ENCODE measurements at regions not wholly inside any gene's neighbourhood (a gene's known extent, or its start where the extent isn't known, plus 50 kb on each side); places are given as distances from the start of the nearest gene placed in this dataset.

GRCh38 chr1:234670967-234671626 lies 61.1 kb upstream of the IRF2BP2 start:
- no peak overlapping the region for H3K4me2 ChIP-seq (ENCODE audit: low read length)
- intact Hi-C loops (cut with micrococcal nuclease; ENCODE audit: unreplicated experiment): no loop called here
- no peaks in the 10 kb centered on the region for H3K36me3 ChIP-seq (ENCODE audit: insufficient read depth, low read length)
- ChIA-PET CTCF (ENCODE audit: unreplicated experiment) (interaction anchor here (0.5 kb wide), 1 partner anchor 183 kb away, joined by 3 read pairs; no protein-coding TSS in a partner anchor), POLR2A (interaction anchor here (0.6 to 1.3 kb wide), 5 partner anchors 20 to 208 kb away, joined by 3 read pairs; no protein-coding TSS in a partner anchor)
- no peak for TF ChIP-seq EZH2phosphoT487 (IDR thresholded peaks at IDR 0.05; ENCODE audit: borderline replicate concordance, low read depth, low read length)
- BruUV-seq (replicated peaks): no TSS peak
- no peak overlapping the region for H3K27ac ChIP-seq (ENCODE audit: low read depth, low read length, poor library complexity, severe bottlenecking)
- H4K20me1 ChIP-seq (ENCODE audit: insufficient read depth, low read length): no peaks in the 10 kb centered on the region
- H3K9me2 ChIP-seq (ENCODE audit: insufficient read depth, low read length): no peaks in the 10 kb centered on the region
- no peak for DNase-seq (ENCODE audit: low spot score)
- no peak overlapping the region for H3K4me3 ChIP-seq (ENCODE audit: low read depth, low read length, poor library complexity, severe bottlenecking)
- H3K4me1 ChIP-seq (ENCODE audit: insufficient read depth, low read length, poor library complexity, severe bottlenecking): peaks cover 11% of the 10 kb centered on the region
- no peaks in the 10 kb centered on the region for H3K79me2 ChIP-seq (ENCODE audit: insufficient read depth, low read depth, low read length)
- 0 out of 2 replicates have a peak, but pooled peaks cover 5% of the 10 kb centered on the region for H3K9me3 ChIP-seq (ENCODE audit: low read length)
- no peak overlapping the region for H2AFZ ChIP-seq (ENCODE audit: low read length)

- intact Hi-C loops (cut with micrococcal nuclease; ENCODE audit: unreplicated experiment): no loop called here
- no peak for DNase-seq (ENCODE audit: low spot score)
Measured at GRCh38 chr1:234669499-234669898, 59.5 kb upstream of the IRF2BP2 start.

GRCh38 chr1:234668577-234668955 lies 58.6 kb upstream of the IRF2BP2 start:
- intact Hi-C loops (cut with micrococcal nuclease; ENCODE audit: unreplicated experiment): no loop called here

More at GRCh38 chr1:234669499-234669898, 59.5 kb upstream of the IRF2BP2 start:
- Histone ChIP-seq H3K9me3 (ENCODE audit: low read length) (0 out of 2 replicates have a peak, but pooled peaks cover 5% of the 10 kb centered on the region), H3K4me2 (ENCODE audit: low read length) (no peak overlapping the region), H3K79me2 (ENCODE audit: insufficient read depth, low read depth, low read length) (no peaks in the 10 kb centered on the region), H2AFZ (ENCODE audit: low read length) (no peak overlapping the region), H4K20me1 (ENCODE audit: insufficient read depth, low read length) (no peaks in the 10 kb centered on the region), H3K27ac (ENCODE audit: low read depth, low read length, poor library complexity, severe bottlenecking) (no peak overlapping the region), H3K9me2 (ENCODE audit: insufficient read depth, low read length) (no peaks in the 10 kb centered on the region), H3K36me3 (ENCODE audit: insufficient read depth, low read length) (no peaks in the 10 kb centered on the region), H3K4me3 (ENCODE audit: low read depth, low read length, poor library complexity, severe bottlenecking) (no peak overlapping the region), H3K4me1 (ENCODE audit: insufficient read depth, low read length, poor library complexity, severe bottlenecking) (peaks cover 7% of the 10 kb centered on the region)
- POLR2A ChIA-PET: interaction anchor here (0.5 to 1.5 kb wide), 2 partner anchors 18 to 153 kb away, joined by 3 to 4 read pairs; no protein-coding TSS in a partner anchor
- CTCF ChIA-PET (ENCODE audit: unreplicated experiment): no interaction called here
- TF ChIP-seq CTCF (conservative IDR thresholded peaks at IDR 0.05; ENCODE audit: low read length): no peak
- TF ChIP-seq EZH2phosphoT487 (IDR thresholded peaks at IDR 0.05; ENCODE audit: borderline replicate concordance, low read depth, low read length): no peak
- no TSS peak for BruUV-seq (replicated peaks)

More at GRCh38 chr1:234668577-234668955, 58.6 kb upstream of the IRF2BP2 start:
- no peak for TF ChIP-seq EZH2phosphoT487 (IDR thresholded peaks at IDR 0.05; ENCODE audit: borderline replicate concordance, low read depth, low read length)
- TF ChIP-seq CTCF (conservative IDR thresholded peaks at IDR 0.05; ENCODE audit: low read length): no peak
- CTCF ChIA-PET (ENCODE audit: unreplicated experiment): no interaction called here
- no peak for DNase-seq (ENCODE audit: low spot score)
- Histone ChIP-seq H3K4me3 (ENCODE audit: low read depth, low read length, poor library complexity, severe bottlenecking) (no peak overlapping the region), H3K4me1 (ENCODE audit: insufficient read depth, low read length, poor library complexity, severe bottlenecking) (peaks cover 7% of the 10 kb centered on the region), H3K36me3 (ENCODE audit: insufficient read depth, low read length) (no peaks in the 10 kb centered on the region), H3K9me3 (ENCODE audit: low read length) (0 out of 2 replicates have a peak, but pooled peaks cover 5% of the 10 kb centered on the region), H4K20me1 (ENCODE audit: insufficient read depth, low read length) (no peaks in the 10 kb centered on the region), H3K4me2 (ENCODE audit: low read length) (no peak overlapping the region), H3K27ac (ENCODE audit: low read depth, low read length, poor library complexity, severe bottlenecking) (no peak overlapping the region), H2AFZ (ENCODE audit: low read length) (no peak overlapping the region), H3K79me2 (ENCODE audit: insufficient read depth, low read depth, low read length) (no peaks in the 10 kb centered on the region), H3K9me2 (ENCODE audit: insufficient read depth, low read length) (no peaks in the 10 kb centered on the region)
- BruUV-seq (replicated peaks): no TSS peak
- POLR2A ChIA-PET: interaction anchor here (1.0 to 1.5 kb wide), 2 partner anchors 17 to 22 kb away, joined by 3 to 4 read pairs; no protein-coding TSS in a partner anchor

Measured in OCI-LY7 (cell line).